ENCODE measurements at regions not wholly inside any gene's neighbourhood (a gene's known extent, or its start where the extent isn't known, plus 50 kb on each side); places are given as distances from the start of the nearest gene placed in this dataset.
A peak's percentile ranks its signal among the peaks of the same experiment; 100 is the strongest.

GRCh38 chr3:30253832-30254231, 352.6 kb upstream of the TGFBR2 start:
- no peak overlapping the region for H3K27ac ChIP-seq
- no peaks in the 10 kb centered on the region for H3K36me3 ChIP-seq
- H3K27me3 ChIP-seq, result no peaks in the 10 kb centered on the region
- no peaks in the 10 kb centered on the region for H3K9me3 ChIP-seq
- TF ChIP-seq POLR2AphosphoS5 (IDR thresholded peaks at IDR 0.05), result no peak
- no peak for TF ChIP-seq POLR2A (IDR thresholded peaks at IDR 0.05)
- TF ChIP-seq EP300 (IDR thresholded peaks at IDR 0.05), result no peak
- no peak for TF ChIP-seq CTCF (IDR thresholded peaks at IDR 0.05)
- H3K4me1 ChIP-seq, result peaks cover 0 to 2% (median 0%) of the 10 kb centered on the region in 4 donors
- H3K4me3 ChIP-seq, result no peak overlapping the region
- DNase-seq, result no peak
- WGBS, 5 donors, result 91 to 100% (median 97%) methylated on average over 1 of the region's 1 CpG
- intact Hi-C loops (cut with DNase I; ENCODE audit: low total_unique reads), result no loop called here

- no peak overlapping the region for H3K4me3 ChIP-seq
- WGBS, 5 donors, result 88 to 98% (median 93%) methylated on average over 1 of the region's 1 CpG
- TF ChIP-seq POLR2A (IDR thresholded peaks at IDR 0.05) (no peak), CTCF (IDR thresholded peaks at IDR 0.05) (no peak), EP300 (IDR thresholded peaks at IDR 0.05) (no peak), POLR2AphosphoS5 (IDR thresholded peaks at IDR 0.05) (no peak)
- peaks cover 0 to 9% (median 0%) of the 10 kb centered on the region in 4 donors for H3K4me1 ChIP-seq
- no peaks in the 10 kb centered on the region for H3K9me3 ChIP-seq
- no peak for DNase-seq
- H3K27ac ChIP-seq, result no peak overlapping the region
- no peaks in the 10 kb centered on the region for H3K36me3 ChIP-seq
- intact Hi-C loops (cut with DNase I; ENCODE audit: low total_unique reads), result no loop called here
- no peaks in the 10 kb centered on the region for H3K27me3 ChIP-seq
Observed at GRCh38 chr3:30256474-30256873, 349.9 kb upstream of the TGFBR2 start.

- no peaks in the 10 kb centered on the region for H3K9me3 ChIP-seq
- no peak overlapping the region for H3K27ac ChIP-seq
- peaks cover 0 to 9% (median 0%) of the 10 kb centered on the region in 4 donors for H3K4me1 ChIP-seq
- TF ChIP-seq POLR2A (IDR thresholded peaks at IDR 0.05), result no peak
- no peak for TF ChIP-seq POLR2AphosphoS5 (IDR thresholded peaks at IDR 0.05)
- no peak for TF ChIP-seq CTCF (IDR thresholded peaks at IDR 0.05)
- TF ChIP-seq EP300 (IDR thresholded peaks at IDR 0.05), result no peak
- H3K36me3 ChIP-seq, result no peaks in the 10 kb centered on the region
- H3K4me3 ChIP-seq, result no peak overlapping the region
- no peaks in the 10 kb centered on the region for H3K27me3 ChIP-seq
- WGBS, 5 donors, result 55 to 69% (median 60%) methylated on average over 4 of the region's 4 CpGs
- peak in 1 of 2 donors; percentile 50 for DNase-seq
- intact Hi-C loops (cut with DNase I; ENCODE audit: low total_unique reads), result no loop called here
Observed at GRCh38 chr3:30258426-30259392, 347.7 kb upstream of the TGFBR2 start.

GRCh38 chr3:30259730-30260129, 346.7 kb upstream of the TGFBR2 start:
- no peaks in the 10 kb centered on the region for H3K36me3 ChIP-seq
- H3K4me1 ChIP-seq, result peaks cover 0 to 9% (median 0%) of the 10 kb centered on the region in 4 donors
- H3K4me3 ChIP-seq, result no peak overlapping the region
- WGBS, 5 donors, result 87 to 100% (median 94%) methylated on average over 2 of the region's 2 CpGs
- no peak overlapping the region for H3K27ac ChIP-seq
- DNase-seq, result no peak
- TF ChIP-seq CTCF (IDR thresholded peaks at IDR 0.05) (no peak), POLR2AphosphoS5 (IDR thresholded peaks at IDR 0.05) (no peak), EP300 (IDR thresholded peaks at IDR 0.05) (no peak), POLR2A (IDR thresholded peaks at IDR 0.05) (no peak)
- H3K9me3 ChIP-seq, result no peaks in the 10 kb centered on the region
- intact Hi-C loops (cut with DNase I; ENCODE audit: low total_unique reads), result no loop called here
- no peaks in the 10 kb centered on the region for H3K27me3 ChIP-seq
